ENCODE measurements at regions not wholly inside any gene's neighbourhood (a gene's known extent, or its start where the extent isn't known, plus 50 kb on each side); places are given as distances from the start of the nearest gene placed in this dataset.

DNA sequence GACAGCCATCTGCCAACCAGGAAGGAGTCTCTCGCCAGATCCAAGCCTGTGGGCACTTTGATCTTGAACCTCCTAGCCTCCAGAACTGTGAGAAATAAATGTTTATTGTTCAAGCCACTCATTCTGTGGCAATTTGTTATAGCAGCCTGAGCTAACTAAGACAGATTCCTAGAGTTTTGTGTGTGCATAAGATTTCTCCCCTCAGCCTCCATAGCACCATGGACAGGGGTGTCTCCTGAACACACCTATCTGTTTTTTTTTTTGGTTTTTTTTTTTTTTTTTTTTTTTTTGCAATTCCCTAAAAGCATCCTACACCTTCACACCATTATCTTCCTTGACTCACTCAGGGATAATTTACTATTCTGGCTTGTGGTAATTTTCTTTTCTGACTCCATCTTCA lies 768.5 kb downstream of the NR2F2 start:
- Histone ChIP-seq H3K4me1 (ENCODE audit: control insufficient read depth, insufficient read depth, low read length) (no peaks in the 10 kb centered on the region), H3K9ac (ENCODE audit: low read depth, low read length) (no peak overlapping the region), H4K20me1 (ENCODE audit: insufficient read depth, low read length) (no peaks in the 10 kb centered on the region), H2AFZ (replicated peaks; ENCODE audit: low read length, poor library complexity) (no peak overlapping the region), H3K23ac (ENCODE audit: low read depth, low read length) (no peak overlapping the region), H3K27ac (ENCODE audit: insufficient read depth, low read length) (no peak overlapping the region), H2AK9ac (replicated peaks; ENCODE audit: low read depth, low read length, poor library complexity) (no peak overlapping the region), H3K18ac (ENCODE audit: low read depth, low read length) (no peak overlapping the region), H3K56ac (ENCODE audit: extremely low read depth, insufficient read depth, low read length) (no peak overlapping the region), H3K36me3 (ENCODE audit: control insufficient read depth, insufficient read depth, low read length) (no peaks in the 10 kb centered on the region), H2AK5ac (ENCODE audit: low read depth, low read length) (no peak overlapping the region), H4K91ac (ENCODE audit: insufficient read depth, low read depth, low read length) (no peak overlapping the region), H2BK120ac (ENCODE audit: low read depth, low read length) (no peak overlapping the region), H3K9me1 (ENCODE audit: insufficient read depth, low read length) (no peaks in the 10 kb centered on the region), H4K5ac (ENCODE audit: low read depth, low read length) (no peak overlapping the region), H3K9me3 (ENCODE audit: control insufficient read depth, insufficient read depth, low read length) (peaks cover 3% of the 10 kb centered on the region), H3K4ac (ENCODE audit: low read depth, low read length) (no peak overlapping the region), H2BK5ac (ENCODE audit: low read depth, low read length, poor library complexity, severe bottlenecking) (no peak overlapping the region), H3K27me3 (ENCODE audit: control insufficient read depth, insufficient read depth, low read length) (no peaks in the 10 kb centered on the region), H2BK15ac (ENCODE audit: low read depth, low read length) (no peak overlapping the region), H3K4me2 (ENCODE audit: low read depth, low read length) (no peak overlapping the region), H3K14ac (replicated peaks; ENCODE audit: low read depth, low read length) (no peak overlapping the region), H2BK20ac (ENCODE audit: low read depth, low read length) (no peak overlapping the region), H3K4me3 (ENCODE audit: insufficient read depth, low read depth, low read length) (no peak overlapping the region), H4K8ac (ENCODE audit: low read depth in 2 of 2, low read length in 2 of 2) (no peak overlapping the region), H3K79me1 (ENCODE audit: low read depth in 1 of 2, low read length in 2 of 2) (no peaks in the 10 kb centered on the region)
- ATAC-seq (ENCODE audit: low read depth) (no peak), DNase-seq (no peak)
- no TSS peak for BruUV-seq (replicated peaks)
- TF ChIP-seq SMC3 (IDR thresholded peaks at IDR 0.05; ENCODE audit: low read depth, low read length) = no peak
- no peak for TF ChIP-seq POLR2A (IDR thresholded peaks at IDR 0.05; ENCODE audit: low read depth, low read length)
- TF ChIP-seq RCOR1 (IDR thresholded peaks at IDR 0.05; ENCODE audit: insufficient replicate concordance, low read length) = no peak
- TF ChIP-seq, protein P1, sequence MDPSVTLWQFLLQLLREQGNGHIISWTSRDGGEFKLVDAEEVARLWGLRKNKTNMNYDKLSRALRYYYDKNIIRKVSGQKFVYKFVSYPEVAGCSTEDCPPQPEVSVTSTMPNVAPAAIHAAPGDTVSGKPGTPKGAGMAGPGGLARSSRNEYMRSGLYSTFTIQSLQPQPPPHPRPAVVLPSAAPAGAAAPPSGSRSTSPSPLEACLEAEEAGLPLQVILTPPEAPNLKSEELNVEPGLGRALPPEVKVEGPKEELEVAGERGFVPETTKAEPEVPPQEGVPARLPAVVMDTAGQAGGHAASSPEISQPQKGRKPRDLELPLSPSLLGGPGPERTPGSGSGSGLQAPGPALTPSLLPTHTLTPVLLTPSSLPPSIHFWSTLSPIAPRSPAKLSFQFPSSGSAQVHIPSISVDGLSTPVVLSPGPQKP (IDR thresholded peaks at IDR 0.05; ENCODE audit: borderline replicate concordance, low read depth, low read length) = no peak
- no peak for TF ChIP-seq CHD1 (IDR thresholded peaks at IDR 0.05; ENCODE audit: low read depth, low read length)
- no peak for TF ChIP-seq MAZ (IDR thresholded peaks at IDR 0.05; ENCODE audit: borderline replicate concordance, low read depth, low read length)
- TF ChIP-seq BHLHE40 (IDR thresholded peaks at IDR 0.05; ENCODE audit: low read depth, low read length) = no peak
- TF ChIP-seq RFX5 (IDR thresholded peaks at IDR 0.05; ENCODE audit: low read depth, low read length) = no peak
- TF ChIP-seq CEBPB (IDR thresholded peaks at IDR 0.05; ENCODE audit: low read depth, low read length) = no peak
- TF ChIP-seq RAD21 (IDR thresholded peaks at IDR 0.05; ENCODE audit: low read length) = no peak
- no peak for TF ChIP-seq FOS (IDR thresholded peaks at IDR 0.05; ENCODE audit: low read depth, low read length)
- TF ChIP-seq, protein P2, sequence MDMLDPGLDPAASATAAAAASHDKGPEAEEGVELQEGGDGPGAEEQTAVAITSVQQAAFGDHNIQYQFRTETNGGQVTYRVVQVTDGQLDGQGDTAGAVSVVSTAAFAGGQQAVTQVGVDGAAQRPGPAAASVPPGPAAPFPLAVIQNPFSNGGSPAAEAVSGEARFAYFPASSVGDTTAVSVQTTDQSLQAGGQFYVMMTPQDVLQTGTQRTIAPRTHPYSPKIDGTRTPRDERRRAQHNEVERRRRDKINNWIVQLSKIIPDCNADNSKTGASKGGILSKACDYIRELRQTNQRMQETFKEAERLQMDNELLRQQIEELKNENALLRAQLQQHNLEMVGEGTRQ (IDR thresholded peaks at IDR 0.05; ENCODE audit: low read depth, low read length) = no peak
- TF ChIP-seq MXI1 (IDR thresholded peaks at IDR 0.05; ENCODE audit: borderline replicate concordance, low read depth, low read length) = no peak
- TF ChIP-seq, protein P3, sequence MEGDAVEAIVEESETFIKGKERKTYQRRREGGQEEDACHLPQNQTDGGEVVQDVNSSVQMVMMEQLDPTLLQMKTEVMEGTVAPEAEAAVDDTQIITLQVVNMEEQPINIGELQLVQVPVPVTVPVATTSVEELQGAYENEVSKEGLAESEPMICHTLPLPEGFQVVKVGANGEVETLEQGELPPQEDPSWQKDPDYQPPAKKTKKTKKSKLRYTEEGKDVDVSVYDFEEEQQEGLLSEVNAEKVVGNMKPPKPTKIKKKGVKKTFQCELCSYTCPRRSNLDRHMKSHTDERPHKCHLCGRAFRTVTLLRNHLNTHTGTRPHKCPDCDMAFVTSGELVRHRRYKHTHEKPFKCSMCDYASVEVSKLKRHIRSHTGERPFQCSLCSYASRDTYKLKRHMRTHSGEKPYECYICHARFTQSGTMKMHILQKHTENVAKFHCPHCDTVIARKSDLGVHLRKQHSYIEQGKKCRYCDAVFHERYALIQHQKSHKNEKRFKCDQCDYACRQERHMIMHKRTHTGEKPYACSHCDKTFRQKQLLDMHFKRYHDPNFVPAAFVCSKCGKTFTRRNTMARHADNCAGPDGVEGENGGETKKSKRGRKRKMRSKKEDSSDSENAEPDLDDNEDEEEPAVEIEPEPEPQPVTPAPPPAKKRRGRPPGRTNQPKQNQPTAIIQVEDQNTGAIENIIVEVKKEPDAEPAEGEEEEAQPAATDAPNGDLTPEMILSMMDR (conservative IDR thresholded peaks at IDR 0.05; ENCODE audit: low read depth, low read length) = no peak
- in situ Hi-C loops (cut with MboI; ENCODE audit: low sequenced_read_pairs) = no loop called here
- ChIA-PET POLR2A (ENCODE audit: unreplicated experiment) (no interaction called here), CTCF (no interaction called here)
- intact Hi-C loops (cut with micrococcal nuclease) = no loop called here
- dilution Hi-C loops (cut with HindIII; ENCODE audit: low sequenced_read_pairs, unreplicated experiment) = no loop called here
- no CpG with 5 or more reads among the region's 1 CpG for WGBS, 2 experiments (ENCODE audit: extremely low coverage in 2 of 2, insufficient read length in 1 of 2)

All from IMR-90 (cell line).